H9 (cell line): ENCODE measurements at regions not wholly inside any gene's neighbourhood (a gene's known extent, or its start where the extent isn't known, plus 50 kb on each side); places are given as distances from the start of the nearest gene placed in this dataset.

Source experiments
- DNase-seq: peaks from one replicate; pipeline ENCODE4 v3.0.0-alpha.2; 2017
- H2AFZ ChIP-seq: one replicate; pipeline ENCODE4 v1.6.1; 2013; ENCODE audit warnings: mild to moderate bottlenecking, low read length, control low read depth, moderate library complexity
- H2AK5ac ChIP-seq: 2 replicates; pipeline ENCODE4 v1.6.1; 2013; ENCODE audit warnings: low read length, control low read depth, mixed read lengths; ENCODE audit not compliant: insufficient read length
- H2BK120ac ChIP-seq: one replicate; pipeline ENCODE4 v1.6.1; 2013; ENCODE audit warnings: low read depth, mild to moderate bottlenecking, low read length, control low read depth, inconsistent platforms; ENCODE audit not compliant: poor library complexity, severe bottlenecking
- H2BK12ac ChIP-seq: 2 replicates; pipeline ENCODE4 v1.6.1; 2013; ENCODE audit warnings: low read length, control low read depth, mixed read lengths, low read depth; ENCODE audit not compliant: insufficient read length
- H2BK15ac ChIP-seq: 2 replicates; pipeline ENCODE4 v1.6.1; 2013; ENCODE audit warnings: low read depth, low read length, control low read depth
- H2BK20ac ChIP-seq: one replicate; pipeline ENCODE4 v1.6.1; 2013; ENCODE audit warnings: low read depth, mild to moderate bottlenecking, low read length, control low read depth, inconsistent platforms; ENCODE audit not compliant: poor library complexity, severe bottlenecking
- H2BK5ac ChIP-seq: 2 replicates; pipeline ENCODE4 v1.6.1; 2013; ENCODE audit warnings: low read length, control low read depth, mixed read lengths; ENCODE audit not compliant: insufficient read length
- H3K14ac ChIP-seq: 2 replicates; pipeline ENCODE4 v1.6.1; 2013; ENCODE audit warnings: low read length, control low read depth; ENCODE audit not compliant: insufficient read depth
- H3K18ac ChIP-seq: 2 replicates; pipeline ENCODE4 v1.6.1; 2013; ENCODE audit warnings: low read depth, mild to moderate bottlenecking, mixed read lengths, low read length, control low read depth; ENCODE audit not compliant: insufficient read length
- H3K23ac ChIP-seq: 2 replicates; pipeline ENCODE4 v1.6.1; 2013; ENCODE audit warnings: low read length, control low read depth, mixed read lengths, low read depth; ENCODE audit not compliant: insufficient read length
- H3K23me2 ChIP-seq: 2 replicates; pipeline ENCODE4 v1.6.1; 2013; ENCODE audit warnings: low read depth, mild to moderate bottlenecking, mixed read lengths, low read length, control low read depth; ENCODE audit not compliant: insufficient read length, poor library complexity, severe bottlenecking
- H3K27ac ChIP-seq: 2 replicates; pipeline ENCODE4 v1.5.1; 2013; ENCODE audit warnings: low read length, control low read depth, mixed read lengths, low read depth; ENCODE audit not compliant: insufficient read length
- H3K27me3 ChIP-seq: 2 replicates; pipeline ENCODE4 v1.6.1; 2013; ENCODE audit warnings: low read length, control low read depth, inconsistent platforms; ENCODE audit not compliant: insufficient read depth
- H3K4ac ChIP-seq: 2 replicates; pipeline ENCODE4 v1.6.1; 2013; ENCODE audit warnings: low read depth, mild to moderate bottlenecking, control low read depth, inconsistent platforms, low read length, moderate library complexity
- H3K4me1 ChIP-seq: 2 replicates; pipeline ENCODE4 v1.6.1; 2013; ENCODE audit warnings: low read length, control low read depth, inconsistent platforms; ENCODE audit not compliant: insufficient read depth
- H3K4me2 ChIP-seq: 2 replicates; pipeline ENCODE4 v1.6.1; 2013; ENCODE audit warnings: low read length, control low read depth, mixed read lengths; ENCODE audit not compliant: insufficient read length, insufficient read depth
- H3K56ac ChIP-seq: 2 replicates; pipeline ENCODE4 v1.6.1; 2013; ENCODE audit warnings: low read depth, mild to moderate bottlenecking, mixed read lengths, low read length, control low read depth; ENCODE audit not compliant: insufficient read length
- H3K79me1 ChIP-seq: 2 replicates; pipeline ENCODE4 v1.6.1; 2013; ENCODE audit warnings: low read depth, mild to moderate bottlenecking, moderate library complexity, low read length, control low read depth, inconsistent platforms; ENCODE audit not compliant: insufficient read depth, poor library complexity, severe bottlenecking
- H3K79me2 ChIP-seq: 2 replicates; pipeline ENCODE4 v1.6.1; 2013; ENCODE audit warnings: low read length, control low read depth, inconsistent platforms; ENCODE audit not compliant: insufficient read depth
- H3K9ac ChIP-seq: 2 replicates; pipeline ENCODE4 v1.6.1; 2013; ENCODE audit warnings: low read length, control low read depth, mixed read lengths; ENCODE audit not compliant: insufficient read length; ENCODE audit errors: extremely low read depth
- H3K9me3 ChIP-seq: one replicate; pipeline ENCODE4 v1.6.1; 2013; ENCODE audit warnings: low read depth, low read length, inconsistent platforms; ENCODE audit not compliant: control insufficient read depth
- H3T11ph ChIP-seq: one replicate; pipeline ENCODE4 v1.6.1; 2013; ENCODE audit warnings: mild to moderate bottlenecking, low read length, control low read depth, inconsistent platforms
- H4K20me1 ChIP-seq: one replicate; pipeline ENCODE4 v1.6.1; 2013; ENCODE audit not compliant: control insufficient read depth, insufficient read length, insufficient read depth
- H4K5ac ChIP-seq: 2 replicates; pipeline ENCODE4 v1.6.1; 2013; ENCODE audit warnings: low read depth, mild to moderate bottlenecking, mixed read lengths, low read length, control low read depth; ENCODE audit not compliant: insufficient read length
- H4K8ac ChIP-seq: replicated peaks from 2 replicates; pipeline ENCODE4 v1.6.1; 2013; ENCODE audit warnings: low read length, control low read depth, mixed read lengths, low read depth; ENCODE audit not compliant: insufficient read length
- H4K91ac ChIP-seq: 2 replicates; pipeline ENCODE4 v1.6.1; 2013; ENCODE audit warnings: low read depth, mild to moderate bottlenecking, moderate library complexity, mixed read lengths, low read length, control low read depth; ENCODE audit not compliant: insufficient read length
- H3K27ac Mint-ChIP-seq, 3 experiments: 2 replicates in 2 of 3; 3 replicates in 1 of 3; pipeline ENCODE4 v1.8.0; 2020 to 2021; ENCODE audit warnings: mixed read lengths in 3 of 3, mild to moderate bottlenecking in 1 of 3, moderate library complexity in 1 of 3
- H3K27me3 Mint-ChIP-seq: 2 replicates; pipeline ENCODE4 v1.8.0; 2021; ENCODE audit warnings: low read depth, mild to moderate bottlenecking, moderate library complexity, mixed read lengths
- H3K36me3 Mint-ChIP-seq, 3 experiments: 2 replicates in 2 of 3; 3 replicates in 1 of 3; pipeline ENCODE4 v1.8.0; 2020 to 2021; ENCODE audit warnings: low read depth in 3 of 3, mixed read lengths in 3 of 3; ENCODE audit not compliant: insufficient read depth in 1 of 3
- H3K4me1 Mint-ChIP-seq, 2 experiments: 2 replicates each; pipeline ENCODE4 v1.8.0; 2020; ENCODE audit warnings: mixed read lengths in 2 of 2
- H3K4me3 Mint-ChIP-seq, 2 experiments: 2 replicates in 1 of 2; 3 replicates in 1 of 2; pipeline ENCODE4 v1.8.0; 2020 to 2021; ENCODE audit warnings: mild to moderate bottlenecking in 2 of 2, mixed read lengths in 2 of 2, moderate library complexity in 1 of 2
- H3K9me3 Mint-ChIP-seq, 2 experiments: 2 replicates in 1 of 2; 3 replicates in 1 of 2; pipeline ENCODE4 v1.8.0; 2020; ENCODE audit warnings: mild to moderate bottlenecking in 2 of 2, mixed read lengths in 2 of 2, moderate library complexity in 1 of 2
- WGBS: extraction: QIAGEN DNeasy Blood & Tissue Kit; methylation state at CpG from one replicate; pipeline ENCODE4 v1.1.7; 2013; ENCODE audit warnings: missing lambda C conversion rate, low lambda C conversion rate, mixed read lengths; ENCODE audit not compliant: insufficient read length; ENCODE audit errors: extremely low coverage; 5-methylcytosine and 5-hydroxymethylcytosine counted together
- TF ChIP-seq, protein P1 (sequence below): fragments of 200-600 bp; sonication (generic); conservative IDR thresholded peaks from 3 replicates; pipeline ENCODE4 v1.8.0; 2021; ENCODE audit warnings: antibody characterized with exemption, mild to moderate bottlenecking

DNA sequence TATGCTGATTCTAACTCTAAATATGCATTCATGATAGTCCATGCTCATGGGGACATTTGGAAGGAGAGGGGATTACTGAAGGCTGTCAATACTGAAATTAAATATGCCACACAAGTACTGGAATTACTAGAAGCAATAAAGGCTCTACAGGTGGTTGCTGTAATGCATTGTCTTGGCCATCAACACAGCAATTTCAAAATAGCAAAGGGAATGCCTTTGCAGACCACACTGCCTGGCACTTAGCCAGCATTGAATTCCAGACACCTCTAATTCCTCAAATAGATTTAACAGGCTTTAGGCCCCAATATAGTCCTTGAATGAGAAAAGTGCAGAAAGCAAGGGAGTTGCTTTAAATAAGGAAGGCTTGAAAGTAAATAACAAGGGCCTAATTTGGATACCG, 115.8 kb upstream of the PLCL2 start:
- Histone ChIP-seq H2BK120ac (no peak overlapping the region), H4K5ac (no peak overlapping the region), H3K9ac (no peak overlapping the region), H3T11ph (no peak overlapping the region), H3K23me2 (no peaks in the 10 kb centered on the region), H2AK5ac (no peak overlapping the region), H3K79me2 (no peaks in the 10 kb centered on the region), H3K4me1 (peaks cover 4% of the 10 kb centered on the region; the same call in 1 of the 2 replicates), H3K23ac (no peak overlapping the region), H3K9me3 (no peaks in the 10 kb centered on the region), H2BK5ac (no peak overlapping the region), H3K27me3 (no peaks in the 10 kb centered on the region), H2BK15ac (no peak overlapping the region), H2AFZ (no peak overlapping the region), H3K56ac (no peak overlapping the region), H4K8ac (no peak overlapping the region), H3K79me1 (no peaks in the 10 kb centered on the region), H3K27ac (no peak overlapping the region), H3K18ac (no peak overlapping the region), H4K91ac (no peak overlapping the region), H2BK12ac (no peak overlapping the region), H3K4ac (no peak overlapping the region), H4K20me1 (no peaks in the 10 kb centered on the region), H3K4me2 (no peak overlapping the region), H2BK20ac (no peak overlapping the region), H3K14ac (no peak overlapping the region)
- no CpG with 5 or more reads among the region's 1 CpG for WGBS
- Mint-ChIP-seq H3K4me3 (no peak overlapping the region), H3K27me3 (no peaks in the 10 kb centered on the region; the same call in 1 of the 2 replicates), H3K4me1 (peaks cover 39 to 61% of the 10 kb centered on the region in 2 experiments), H3K36me3 (peaks cover 1 to 7% (median 2%) of the 10 kb centered on the region in 3 experiments; a peak in 3 of 7 replicates), H3K9me3 (peaks cover 6 to 7% of the 10 kb centered on the region in 2 experiments), H3K27ac (peak overlapping the region in 2 of 3 experiments; percentile 9 to 58; a peak in 3 of 7 replicates)
- DNase-seq, result no peak
- TF ChIP-seq, protein P1, sequence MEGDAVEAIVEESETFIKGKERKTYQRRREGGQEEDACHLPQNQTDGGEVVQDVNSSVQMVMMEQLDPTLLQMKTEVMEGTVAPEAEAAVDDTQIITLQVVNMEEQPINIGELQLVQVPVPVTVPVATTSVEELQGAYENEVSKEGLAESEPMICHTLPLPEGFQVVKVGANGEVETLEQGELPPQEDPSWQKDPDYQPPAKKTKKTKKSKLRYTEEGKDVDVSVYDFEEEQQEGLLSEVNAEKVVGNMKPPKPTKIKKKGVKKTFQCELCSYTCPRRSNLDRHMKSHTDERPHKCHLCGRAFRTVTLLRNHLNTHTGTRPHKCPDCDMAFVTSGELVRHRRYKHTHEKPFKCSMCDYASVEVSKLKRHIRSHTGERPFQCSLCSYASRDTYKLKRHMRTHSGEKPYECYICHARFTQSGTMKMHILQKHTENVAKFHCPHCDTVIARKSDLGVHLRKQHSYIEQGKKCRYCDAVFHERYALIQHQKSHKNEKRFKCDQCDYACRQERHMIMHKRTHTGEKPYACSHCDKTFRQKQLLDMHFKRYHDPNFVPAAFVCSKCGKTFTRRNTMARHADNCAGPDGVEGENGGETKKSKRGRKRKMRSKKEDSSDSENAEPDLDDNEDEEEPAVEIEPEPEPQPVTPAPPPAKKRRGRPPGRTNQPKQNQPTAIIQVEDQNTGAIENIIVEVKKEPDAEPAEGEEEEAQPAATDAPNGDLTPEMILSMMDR, result no peak
